ENCODE measurements at regions not wholly inside any gene's neighbourhood (a gene's known extent, or its start where the extent isn't known, plus 50 kb on each side); places are given as distances from the start of the nearest gene placed in this dataset.

GRCh38 chr4:19707876-19708275 is 543.8 kb upstream of the SLIT2 start:
- H3K9ac ChIP-seq (ENCODE audit: low read depth in 2 of 2, low read length in 2 of 2), result no peak overlapping the region
- TF ChIP-seq CTCF (IDR thresholded peaks at IDR 0.05), result no peak
- no peaks in the 10 kb centered on the region for H3K27me3 ChIP-seq
- H3K36me3 ChIP-seq, result no peaks in the 10 kb centered on the region
- no peaks in the 10 kb centered on the region for H3K4me1 ChIP-seq
- no peak for DNase-seq
- H3K9me3 ChIP-seq, result no peaks in the 10 kb centered on the region
- no peak overlapping the region for H3K27ac ChIP-seq
- intact Hi-C loops (cut with DNase I), result no loop called here
- no peak overlapping the region for H3K4me3 ChIP-seq

GRCh38 chr4:19703391-19703790 is 548.3 kb upstream of the SLIT2 start:
- no peak for TF ChIP-seq CTCF (IDR thresholded peaks at IDR 0.05)
- no peak overlapping the region for H3K4me3 ChIP-seq
- intact Hi-C loops (cut with DNase I), result no loop called here
- no peak overlapping the region for H3K27ac ChIP-seq
- H3K27me3 ChIP-seq, result no peaks in the 10 kb centered on the region
- H3K9ac ChIP-seq (ENCODE audit: low read depth in 2 of 2, low read length in 2 of 2), result no peak overlapping the region
- H3K4me1 ChIP-seq, result no peaks in the 10 kb centered on the region
- H3K9me3 ChIP-seq, result no peaks in the 10 kb centered on the region
- no peaks in the 10 kb centered on the region for H3K36me3 ChIP-seq
- no peak for DNase-seq

GRCh38 chr4:19700992-19701391 is 550.7 kb upstream of the SLIT2 start:
- Histone ChIP-seq H3K9ac (ENCODE audit: low read depth in 2 of 2, low read length in 2 of 2) (no peak overlapping the region), H3K9me3 (no peaks in the 10 kb centered on the region), H3K4me3 (no peak overlapping the region), H3K27me3 (no peaks in the 10 kb centered on the region), H3K4me1 (no peaks in the 10 kb centered on the region), H3K36me3 (no peaks in the 10 kb centered on the region), H3K27ac (no peak overlapping the region)
- no peak for DNase-seq
- TF ChIP-seq CTCF (IDR thresholded peaks at IDR 0.05), result no peak
- intact Hi-C loops (cut with DNase I), result no loop called here

- DNase-seq, result no peak
- intact Hi-C loops (cut with DNase I), result no loop called here
- H3K4me3 ChIP-seq, result no peak overlapping the region
- H3K9me3 ChIP-seq, result no peaks in the 10 kb centered on the region
- H3K27ac ChIP-seq, result no peak overlapping the region
- TF ChIP-seq CTCF (IDR thresholded peaks at IDR 0.05), result no peak
- no peaks in the 10 kb centered on the region for H3K27me3 ChIP-seq
- H3K9ac ChIP-seq (ENCODE audit: low read depth in 2 of 2, low read length in 2 of 2), result no peak overlapping the region
- H3K36me3 ChIP-seq, result no peaks in the 10 kb centered on the region
- H3K4me1 ChIP-seq, result no peaks in the 10 kb centered on the region
These were observed 552.7 kb upstream of the SLIT2 start for GRCh38 chr4:19698961-19699360.

- H3K9ac ChIP-seq (ENCODE audit: low read depth in 2 of 2, low read length in 2 of 2), result no peak overlapping the region
- H3K4me3 ChIP-seq, result no peak overlapping the region
- no peaks in the 10 kb centered on the region for H3K36me3 ChIP-seq
- DNase-seq, result no peak
- no peak overlapping the region for H3K27ac ChIP-seq
- intact Hi-C loops (cut with DNase I), result no loop called here
- H3K9me3 ChIP-seq, result no peaks in the 10 kb centered on the region
- no peaks in the 10 kb centered on the region for H3K4me1 ChIP-seq
- H3K27me3 ChIP-seq, result no peaks in the 10 kb centered on the region
- no peak for TF ChIP-seq CTCF (IDR thresholded peaks at IDR 0.05)
These were observed 556.9 kb upstream of the SLIT2 start for GRCh38 chr4:19694812-19695211.

Measured in colonic mucosa (tissue), 4 donors.